ENCODE measurements at regions not wholly inside any gene's neighbourhood (a gene's known extent, or its start where the extent isn't known, plus 50 kb on each side); places are given as distances from the start of the nearest gene placed in this dataset.
"Not testable (repeated sequence)": the region's sequence is repeated elsewhere in the genome, so short reads cannot be mapped to it uniquely, and the experiment has no call there.

- no peak for DNase-seq
Observed at GRCh38 chr7:152541892-152542291, 106.1 kb upstream of the KMT2C start.

GRCh38 chr7:152539190-152539495, 103.3 kb upstream of the KMT2C start:
- not testable (repeated sequence) for DNase-seq

- DNase-seq, result not testable (repeated sequence)
Observed at GRCh38 chr7:152538346-152539189, 102.8 kb upstream of the KMT2C start.

GRCh38 chr7:152537639-152538038, 101.8 kb upstream of the KMT2C start:
- no peak for DNase-seq

- DNase-seq, result no peak
Observed at GRCh38 chr7:152528612-152529011, 92.8 kb upstream of the KMT2C start.

- DNase-seq, result peak; percentile 28
Observed at GRCh38 chr7:152527610-152528032, 91.8 kb upstream of the KMT2C start.

GRCh38 chr7:152523916-152524315, 88.1 kb upstream of the KMT2C start:
- DNase-seq, result no peak

GRCh38 chr7:152522571-152523067, 86.8 kb upstream of the KMT2C start:
- DNase-seq, result peak; percentile 8

- no peak for DNase-seq
Observed at GRCh38 chr7:152521420-152522337, 85.9 kb upstream of the KMT2C start.

- no peak for DNase-seq
Observed at GRCh38 chr7:152520861-152521302, 85.1 kb upstream of the KMT2C start.

GRCh38 chr7:152519290-152519689, 83.5 kb upstream of the KMT2C start:
- no peak for DNase-seq

- DNase-seq, result no peak
Observed at GRCh38 chr7:152516216-152516615, 80.4 kb upstream of the KMT2C start.

- DNase-seq, result not testable (repeated sequence)
Observed at GRCh38 chr7:152515266-152515950, 79.6 kb upstream of the KMT2C start.

GRCh38 chr7:152514771-152515105, 78.9 kb upstream of the KMT2C start:
- DNase-seq, result no peak

GRCh38 chr7:152513861-152514770, 78.3 kb upstream of the KMT2C start:
- no peak for DNase-seq

- DNase-seq, result no peak
Observed at GRCh38 chr7:152512706-152513105, 76.9 kb upstream of the KMT2C start.

GRCh38 chr7:152511736-152512135, 75.9 kb upstream of the KMT2C start:
- DNase-seq, result no peak

GRCh38 chr7:152508701-152509100, 72.9 kb upstream of the KMT2C start:
- DNase-seq, result no peak

GRCh38 chr7:152505606-152506005, 69.8 kb upstream of the KMT2C start:
- no peak for DNase-seq

- DNase-seq, result no peak
Observed at GRCh38 chr7:152504816-152505215, 69.0 kb upstream of the KMT2C start.

GRCh38 chr7:152504367-152504766, 68.6 kb upstream of the KMT2C start:
- DNase-seq, result no peak
